ENCODE measurements at regions not wholly inside any gene's neighbourhood (a gene's known extent, or its start where the extent isn't known, plus 50 kb on each side); places are given as distances from the start of the nearest gene placed in this dataset.

DNA sequence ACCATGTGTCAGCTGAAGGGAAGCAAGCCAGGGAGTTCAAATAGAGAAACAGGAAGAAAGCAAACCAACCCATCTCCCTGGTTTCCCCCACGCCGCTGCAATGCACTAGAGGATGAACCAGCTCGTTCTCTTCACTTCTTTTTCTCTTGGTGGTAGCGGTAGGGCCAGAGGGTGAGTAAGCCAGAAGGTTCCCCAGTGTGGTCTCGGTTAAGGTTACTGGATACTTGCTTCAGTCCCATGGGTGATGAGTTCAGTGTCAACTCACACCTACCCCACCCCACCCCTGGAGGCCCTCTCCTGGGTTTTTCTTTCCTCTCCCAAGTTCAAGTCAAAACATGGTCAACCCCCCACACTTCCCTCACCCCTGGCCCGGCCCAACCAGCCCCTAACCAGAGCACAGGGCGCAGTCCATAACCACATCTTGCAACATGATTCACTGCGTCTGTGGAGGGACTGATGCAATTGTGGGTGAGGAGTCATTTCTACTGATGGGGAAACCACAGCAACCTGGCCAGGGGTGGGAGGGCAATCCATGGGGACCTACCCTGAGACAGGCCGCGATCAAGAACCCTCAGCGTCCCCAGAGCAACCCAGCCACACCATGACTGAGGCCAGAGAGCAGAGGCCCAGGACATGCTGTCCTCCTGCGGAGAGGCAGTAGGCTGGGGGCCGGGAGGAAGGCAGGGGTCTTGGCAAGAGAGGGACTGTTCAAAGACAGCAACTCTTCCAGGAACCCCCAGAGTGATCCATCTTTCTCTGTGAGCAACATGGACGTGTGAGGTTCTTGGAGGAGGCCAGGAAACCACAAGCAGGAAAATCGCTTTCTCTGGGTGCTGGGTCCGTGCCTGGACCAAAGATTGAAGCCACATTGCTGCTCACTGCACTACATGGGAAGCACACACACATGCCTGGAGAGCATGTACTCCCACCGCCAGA lies 276.6 kb downstream of the UACA start:
- Histone ChIP-seq H3K36me3 (no peaks in the 10 kb centered on the region), H3K9me3 (replicated peaks) (no peaks in the 10 kb centered on the region), H3K4me3 (no peak overlapping the region), H3K4me1 (no peaks in the 10 kb centered on the region), H3K27ac (replicated peaks) (no peak overlapping the region), H3K27me3 (ENCODE audit: low read depth) (peaks cover 21% of the 10 kb centered on the region)
- TF ChIP-seq CTCF (IDR thresholded peaks at IDR 0.05; ENCODE audit: borderline replicate concordance): no peak
- DNase-seq: peak; percentile 30
- intact Hi-C loops (cut with micrococcal nuclease): loop anchor here (5.0 kb wide), 1 partner anchor 1009 kb away; no protein-coding TSS in a partner anchor

DNA sequence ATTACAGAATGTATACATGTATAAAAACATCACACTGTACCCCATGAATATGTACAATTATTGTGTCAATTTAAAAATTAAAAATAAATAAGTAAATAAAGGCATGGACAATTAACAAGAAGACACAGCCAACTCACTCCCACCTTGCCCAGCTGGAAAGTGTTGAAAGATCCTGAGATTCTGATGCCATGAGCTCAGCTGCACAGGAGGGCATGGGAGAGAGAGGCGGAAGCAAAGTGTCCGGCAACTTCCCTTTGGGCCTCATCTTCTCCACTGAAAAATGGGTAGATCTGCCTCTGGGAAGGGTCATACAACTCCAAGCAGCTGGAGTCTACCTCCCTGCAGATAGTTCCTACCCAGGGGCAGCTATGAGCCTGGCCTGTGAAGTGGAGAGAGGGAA lies 277.3 kb downstream of the UACA start:
- no peak for TF ChIP-seq CTCF (IDR thresholded peaks at IDR 0.05; ENCODE audit: borderline replicate concordance)
- DNase-seq: no peak
- no peaks in the 10 kb centered on the region for H3K4me1 ChIP-seq

DNA sequence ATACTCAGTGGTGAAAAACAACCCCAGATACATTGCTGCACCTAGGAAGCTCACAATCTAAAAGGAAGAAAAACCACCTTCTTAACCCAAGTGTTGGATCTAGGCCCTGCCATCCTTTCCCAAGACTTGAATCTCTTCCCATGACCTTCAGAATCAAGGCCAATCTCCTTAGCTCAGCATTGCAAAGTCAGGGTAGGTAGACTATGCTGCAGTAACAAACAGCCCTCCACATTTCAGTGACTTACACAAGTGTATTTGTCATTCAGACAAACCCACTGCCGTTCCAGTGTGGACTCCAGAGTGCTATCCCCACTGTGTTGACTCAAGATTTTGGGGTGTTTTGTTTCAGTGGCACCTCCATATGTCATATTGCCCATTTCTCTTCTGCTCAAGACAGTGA lies 278.4 kb downstream of the UACA start:
- H3K9me3 ChIP-seq (replicated peaks): no peaks in the 10 kb centered on the region
- no peaks in the 10 kb centered on the region for H3K4me1 ChIP-seq
- peaks cover 25% of the 10 kb centered on the region for H3K27me3 ChIP-seq (ENCODE audit: low read depth)
- intact Hi-C loops (cut with micrococcal nuclease): loop anchor here (5.0 kb wide), 1 partner anchor 1008 kb away; no protein-coding TSS in a partner anchor
- H3K36me3 ChIP-seq: no peaks in the 10 kb centered on the region
- no peak overlapping the region for H3K27ac ChIP-seq (replicated peaks)
- TF ChIP-seq CTCF (IDR thresholded peaks at IDR 0.05; ENCODE audit: borderline replicate concordance): no peak
- H3K4me3 ChIP-seq: no peak overlapping the region
- DNase-seq: no peak

More for the DNA sequence above, 277.3 kb downstream of the UACA start:
- H3K4me3 ChIP-seq: no peak overlapping the region
- peaks cover 28% of the 10 kb centered on the region for H3K27me3 ChIP-seq (ENCODE audit: low read depth)
- intact Hi-C loops (cut with micrococcal nuclease): loop anchor here (5.0 kb wide), 1 partner anchor 1009 kb away; no protein-coding TSS in a partner anchor
- no peaks in the 10 kb centered on the region for H3K36me3 ChIP-seq
- no peaks in the 10 kb centered on the region for H3K9me3 ChIP-seq (replicated peaks)
- no peak overlapping the region for H3K27ac ChIP-seq (replicated peaks)

- intact Hi-C loops (cut with micrococcal nuclease): no loop called here
- no peak for TF ChIP-seq CTCF (IDR thresholded peaks at IDR 0.05; ENCODE audit: borderline replicate concordance)
- Histone ChIP-seq H3K27me3 (ENCODE audit: low read depth) (peaks cover 34% of the 10 kb centered on the region), H3K36me3 (no peaks in the 10 kb centered on the region), H3K4me3 (no peak overlapping the region), H3K4me1 (no peaks in the 10 kb centered on the region), H3K27ac (replicated peaks) (no peak overlapping the region), H3K9me3 (replicated peaks) (no peaks in the 10 kb centered on the region)
- DNase-seq: no peak
Measured at GRCh38 chr15:70483513-70483912, 279.8 kb downstream of the UACA start.

GRCh38 chr15:70480196-70480856 lies 283.0 kb downstream of the UACA start:
- no peak overlapping the region for H3K4me3 ChIP-seq
- no peaks in the 10 kb centered on the region for H3K9me3 ChIP-seq (replicated peaks)
- no peak for DNase-seq
- intact Hi-C loops (cut with micrococcal nuclease): no loop called here
- TF ChIP-seq CTCF (IDR thresholded peaks at IDR 0.05; ENCODE audit: borderline replicate concordance): no peak
- H3K27me3 ChIP-seq (ENCODE audit: low read depth): peaks cover 59% of the 10 kb centered on the region
- no peaks in the 10 kb centered on the region for H3K36me3 ChIP-seq
- H3K4me1 ChIP-seq: peaks cover 3% of the 10 kb centered on the region
- no peak overlapping the region for H3K27ac ChIP-seq (replicated peaks)

Data from left ventricle myocardium inferior (tissue), 1 donor.